ENCODE measurements at regions not wholly inside any gene's neighbourhood (a gene's known extent, or its start where the extent isn't known, plus 50 kb on each side); places are given as distances from the start of the nearest gene placed in this dataset.
"Not testable (repeated sequence)": the region's sequence is repeated elsewhere in the genome, so short reads cannot be mapped to it uniquely, and the experiment has no call there.

DNA sequence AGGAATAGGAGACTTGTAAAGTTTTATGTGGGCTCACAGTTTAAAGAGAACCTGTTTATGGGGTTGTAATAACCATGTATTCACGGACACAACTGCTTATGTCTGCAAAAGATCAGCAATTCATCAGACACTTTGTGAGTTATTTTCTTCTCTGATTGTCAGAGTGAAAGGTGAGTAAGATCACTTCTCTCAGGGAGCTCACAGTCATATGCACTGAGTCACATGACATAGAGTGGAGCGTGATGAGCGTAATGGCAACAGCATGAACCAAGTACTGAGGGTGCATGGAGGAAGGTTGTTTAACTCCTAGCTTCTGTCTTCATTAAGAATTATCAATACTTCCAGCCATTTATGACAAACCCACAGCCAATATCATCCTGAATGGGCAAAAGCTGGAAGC is 128.8 kb downstream of the OR4M2 start:
- intact Hi-C loops (cut with micrococcal nuclease) = not testable (repeated sequence)

DNA sequence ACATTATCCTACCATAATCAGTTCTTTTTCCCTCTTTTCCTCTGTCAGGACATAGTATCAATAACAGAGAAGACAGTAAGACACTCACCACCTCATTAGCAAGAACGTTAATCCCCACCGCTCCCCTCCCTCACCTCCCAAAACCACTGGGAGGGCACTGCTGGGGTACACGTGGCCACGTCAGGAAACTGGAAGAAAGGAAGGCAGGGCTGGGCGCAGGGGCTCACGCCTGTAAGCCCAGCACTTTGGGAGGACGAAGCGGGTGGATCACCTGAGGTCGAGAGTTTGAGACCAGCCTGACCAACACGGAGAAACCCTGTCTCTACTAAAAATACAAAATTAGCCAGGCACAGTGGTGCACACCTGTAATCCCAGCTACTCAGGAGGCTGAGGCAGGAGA is 142.3 kb downstream of the OR4M2 start:
- H3K36me3 Mint-ChIP-seq (ENCODE audit: low read depth); intact Hi-C loops (cut with micrococcal nuclease); H3K27ac Mint-ChIP-seq; ATAC-seq; DNase-seq; H3K27me3 Mint-ChIP-seq; POLR2A ChIA-PET; H3K4me3 Mint-ChIP-seq; H3K9me3 Mint-ChIP-seq: not testable (repeated sequence)
- CTCF ChIA-PET = interaction anchor here (1.0 to 6.6 kb wide), 5 partner anchors 42 to 1866 kb away, joined by 3 to 74 read pairs (median 8); no protein-coding TSS in a partner anchor
- H3K4me1 Mint-ChIP-seq (ENCODE audit: low read depth) = peaks cover 20% of the 10 kb centered on the region

More for the DNA sequence above, 128.8 kb downstream of the OR4M2 start:
- CTCF ChIA-PET; DNase-seq; H3K36me3 Mint-ChIP-seq (ENCODE audit: low read depth); ATAC-seq; H3K4me3 Mint-ChIP-seq; H3K4me1 Mint-ChIP-seq (ENCODE audit: low read depth); H3K27me3 Mint-ChIP-seq; H3K9me3 Mint-ChIP-seq; H3K27ac Mint-ChIP-seq; POLR2A ChIA-PET: not testable (repeated sequence)

DNA sequence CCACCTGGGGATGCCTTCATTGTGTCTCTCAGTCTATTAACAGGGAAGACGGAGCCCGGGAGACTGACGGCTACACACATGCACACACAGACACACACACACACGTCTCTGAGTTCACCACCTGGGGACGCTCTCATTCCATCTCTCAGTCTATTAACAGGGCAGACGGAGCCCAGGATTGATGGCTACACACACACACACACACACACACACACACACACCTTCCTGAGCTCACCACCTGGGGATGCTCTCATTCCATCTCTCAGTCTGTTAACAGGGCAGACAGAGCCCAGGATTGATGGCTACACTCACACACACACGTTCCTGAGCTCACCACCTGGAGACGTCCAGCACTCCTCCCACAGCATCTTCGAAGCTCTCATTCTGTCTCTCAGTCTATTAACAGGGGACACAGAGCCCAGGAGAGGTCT is 143.9 kb downstream of the OR4M2 start:
- H3K27ac Mint-ChIP-seq = no peak overlapping the region
- no peak overlapping the region for H3K4me3 Mint-ChIP-seq
- no peak for ATAC-seq
- peaks cover 20% of the 10 kb centered on the region for H3K4me1 Mint-ChIP-seq (ENCODE audit: low read depth)
- ChIA-PET CTCF (interaction anchor here (2.1 to 6.6 kb wide), 2 partner anchors 40 to 1868 kb away, joined by 8 to 74 read pairs; no protein-coding TSS in a partner anchor), POLR2A (no interaction called here)
- TF ChIP-seq, protein P1, sequence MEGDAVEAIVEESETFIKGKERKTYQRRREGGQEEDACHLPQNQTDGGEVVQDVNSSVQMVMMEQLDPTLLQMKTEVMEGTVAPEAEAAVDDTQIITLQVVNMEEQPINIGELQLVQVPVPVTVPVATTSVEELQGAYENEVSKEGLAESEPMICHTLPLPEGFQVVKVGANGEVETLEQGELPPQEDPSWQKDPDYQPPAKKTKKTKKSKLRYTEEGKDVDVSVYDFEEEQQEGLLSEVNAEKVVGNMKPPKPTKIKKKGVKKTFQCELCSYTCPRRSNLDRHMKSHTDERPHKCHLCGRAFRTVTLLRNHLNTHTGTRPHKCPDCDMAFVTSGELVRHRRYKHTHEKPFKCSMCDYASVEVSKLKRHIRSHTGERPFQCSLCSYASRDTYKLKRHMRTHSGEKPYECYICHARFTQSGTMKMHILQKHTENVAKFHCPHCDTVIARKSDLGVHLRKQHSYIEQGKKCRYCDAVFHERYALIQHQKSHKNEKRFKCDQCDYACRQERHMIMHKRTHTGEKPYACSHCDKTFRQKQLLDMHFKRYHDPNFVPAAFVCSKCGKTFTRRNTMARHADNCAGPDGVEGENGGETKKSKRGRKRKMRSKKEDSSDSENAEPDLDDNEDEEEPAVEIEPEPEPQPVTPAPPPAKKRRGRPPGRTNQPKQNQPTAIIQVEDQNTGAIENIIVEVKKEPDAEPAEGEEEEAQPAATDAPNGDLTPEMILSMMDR (IDR thresholded peaks at IDR 0.05) = no peak
- no peaks in the 10 kb centered on the region for H3K9me3 Mint-ChIP-seq
- H3K27me3 Mint-ChIP-seq = peaks cover 4% of the 10 kb centered on the region
- H3K36me3 Mint-ChIP-seq (ENCODE audit: low read depth) = no peaks in the 10 kb centered on the region
- intact Hi-C loops (cut with micrococcal nuclease) = no loop called here
- no peak for DNase-seq

DNA sequence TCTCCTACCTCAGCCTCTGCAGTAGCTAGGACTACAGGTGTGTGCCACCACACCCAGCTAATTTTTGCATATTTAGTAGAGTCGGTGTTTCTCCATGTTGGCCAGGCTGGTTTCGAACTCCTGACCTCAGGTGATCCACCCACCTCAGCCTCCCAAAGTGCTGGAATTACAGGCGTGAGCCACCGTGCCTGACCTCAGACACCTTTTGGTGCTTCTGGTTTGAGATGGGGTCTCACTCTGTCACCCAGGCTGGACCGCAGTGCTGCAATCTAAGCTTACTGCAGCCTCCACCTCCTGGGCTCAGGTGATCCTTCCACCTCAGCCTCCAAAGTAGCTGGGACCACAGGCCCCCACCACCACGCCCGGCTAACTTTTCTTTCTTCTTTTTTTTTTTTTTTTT is 144.6 kb downstream of the OR4M2 start:
- DNase-seq; H3K27me3 Mint-ChIP-seq; H3K36me3 Mint-ChIP-seq (ENCODE audit: low read depth); H3K27ac Mint-ChIP-seq; H3K9me3 Mint-ChIP-seq; POLR2A ChIA-PET; H3K4me3 Mint-ChIP-seq; intact Hi-C loops (cut with micrococcal nuclease); ATAC-seq: not testable (repeated sequence)
- peaks cover 20% of the 10 kb centered on the region for H3K4me1 Mint-ChIP-seq (ENCODE audit: low read depth)
- CTCF ChIA-PET = interaction anchor here (6.6 kb wide), 1 partner anchor 1869 kb away, joined by 74 read pairs; no protein-coding TSS in a partner anchor

DNA sequence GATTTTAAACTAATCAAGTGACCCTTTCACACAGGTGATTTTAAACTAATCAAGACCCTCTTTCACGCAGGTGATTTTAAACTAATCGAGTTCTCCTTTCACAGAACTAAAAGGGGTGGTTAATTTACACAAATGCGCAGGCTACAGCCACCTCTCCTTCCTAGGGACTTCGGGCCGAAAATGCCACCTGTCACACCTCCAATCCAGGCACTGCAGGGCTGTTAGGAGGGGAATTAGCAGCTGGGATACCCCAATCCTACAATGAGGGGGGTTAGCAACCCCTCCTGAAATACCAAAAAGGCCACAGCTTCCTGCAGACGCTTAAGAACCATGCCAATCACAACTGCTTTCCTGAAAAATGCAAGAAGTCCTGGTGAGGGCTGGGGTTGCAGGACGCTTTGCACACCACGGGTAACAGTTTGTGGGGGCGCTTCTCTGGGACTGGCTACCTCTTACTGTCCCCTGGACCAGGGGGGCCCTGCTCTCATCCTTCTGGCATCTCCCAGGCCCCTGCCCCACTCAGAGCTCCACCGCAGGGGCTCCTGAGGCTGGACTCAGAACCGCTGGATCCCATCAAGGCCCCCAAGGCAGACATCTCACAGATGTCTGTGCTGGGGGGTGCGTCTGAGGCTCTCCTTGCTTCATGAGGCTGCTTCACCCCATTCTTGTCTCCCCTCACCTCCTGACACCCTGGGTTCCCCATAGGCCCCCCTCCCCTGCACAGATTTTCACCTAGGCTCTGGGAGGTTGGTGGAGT is 145.9 kb downstream of the OR4M2 start:
- Mint-ChIP-seq H3K9me3 (no peaks in the 10 kb centered on the region), H3K4me3 (no peak overlapping the region), H3K36me3 (ENCODE audit: low read depth) (no peaks in the 10 kb centered on the region), H3K27me3 (peaks cover 4% of the 10 kb centered on the region), H3K4me1 (ENCODE audit: low read depth) (peaks cover 16% of the 10 kb centered on the region), H3K27ac (no peak overlapping the region)
- ChIA-PET CTCF (interaction anchor here (1.0 to 6.6 kb wide), 2 partner anchors 1854 to 1870 kb away, joined by 3 to 74 read pairs; no protein-coding TSS in a partner anchor), POLR2A (no interaction called here)
- DNase-seq (no peak), ATAC-seq (no peak)
- intact Hi-C loops (cut with micrococcal nuclease) = no loop called here
- TF ChIP-seq, protein P1 (IDR thresholded peaks at IDR 0.05) = no peak

DNA sequence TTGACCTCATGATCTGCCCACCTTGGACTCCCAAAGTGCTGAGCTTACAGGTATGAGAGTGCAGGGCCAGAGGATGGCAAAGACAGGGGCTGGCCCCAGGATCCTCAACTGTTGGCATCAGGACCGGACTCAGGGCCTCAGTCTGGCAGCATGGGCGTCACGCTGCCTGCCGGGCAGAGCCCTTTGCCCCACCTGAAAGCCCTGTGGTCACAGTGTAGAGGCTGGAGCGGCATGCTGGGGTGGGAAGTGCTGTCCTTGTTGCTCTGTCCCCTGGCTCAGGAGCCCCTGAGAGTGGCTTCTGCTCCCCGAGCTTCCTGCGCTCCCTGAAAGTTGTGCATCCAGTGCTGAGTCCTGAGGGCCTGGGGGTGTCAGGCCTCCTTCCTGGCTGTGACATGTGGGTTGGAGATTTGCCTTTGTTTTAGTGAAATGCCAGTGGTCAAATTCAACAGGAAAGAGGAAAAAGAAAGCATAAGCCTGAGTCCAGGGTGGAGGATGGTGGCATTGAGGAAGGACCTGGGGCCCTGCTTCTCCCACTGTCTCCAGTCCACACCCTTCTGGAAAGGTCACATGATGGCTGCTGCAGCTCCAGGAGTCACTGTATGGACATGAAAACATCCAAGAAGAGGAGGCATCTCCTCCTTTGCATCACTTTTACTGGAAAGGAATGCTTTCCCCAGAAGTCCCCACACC is 147.2 kb downstream of the OR4M2 start:
- ChIA-PET CTCF (interaction anchor here (6.6 kb wide), 1 partner anchor 1871 kb away, joined by 74 read pairs; no protein-coding TSS in a partner anchor), POLR2A (no interaction called here)
- H3K27me3 Mint-ChIP-seq = peaks cover 4% of the 10 kb centered on the region
- no peaks in the 10 kb centered on the region for H3K9me3 Mint-ChIP-seq
- intact Hi-C loops (cut with micrococcal nuclease) = no loop called here
- no peak overlapping the region for H3K27ac Mint-ChIP-seq
- DNase-seq (no peak), ATAC-seq (no peak)
- H3K4me3 Mint-ChIP-seq = no peak overlapping the region
- TF ChIP-seq, protein P1 (IDR thresholded peaks at IDR 0.05) = no peak
- H3K36me3 Mint-ChIP-seq (ENCODE audit: low read depth) = no peaks in the 10 kb centered on the region
- H3K4me1 Mint-ChIP-seq (ENCODE audit: low read depth) = peaks cover 8% of the 10 kb centered on the region

Data from activated CD8-positive, alpha-beta T cell treated with anti-CD3 and anti-CD28 coated beads for 36 hours (primary cell).